Upper lobe of left lung (tissue), 6 donors: ENCODE measurements at regions not wholly inside any gene's neighbourhood (a gene's known extent, or its start where the extent isn't known, plus 50 kb on each side); places are given as distances from the start of the nearest gene placed in this dataset.

Source experiments
- ATAC-seq, 2 donors: fragments of 200-7000 bp; cut with Tn5 transposase; one replicate each; pipeline ENCODE4 v1.9.1; 2022; ENCODE audit warnings: mild to moderate bottlenecking in 2 of 2, moderate library complexity in 2 of 2; ENCODE audit not compliant: low FRiP score in 2 of 2
- DNase-seq, 2 donors: peaks; one replicate each; pipeline ENCODE4 v3.0.0-alpha.2; 2019 to 2020
- H3K27ac ChIP-seq, 4 donors: fragments of 200-600 bp; sonication (generic); one replicate each; pipeline ENCODE4 v1.5.1; 2016 to 2019
- H3K27me3 ChIP-seq, 4 donors: fragments of 200-600 bp; sonication (generic); one replicate each; pipeline ENCODE4 v1.5.1; 2017 to 2019
- H3K36me3 ChIP-seq, 4 donors: fragments of 200-600 bp; sonication (generic); one replicate each; pipeline ENCODE4 v1.5.1; 2016 to 2019
- H3K4me1 ChIP-seq, 4 donors: fragments of 200-600 bp; sonication (generic); one replicate each; pipeline ENCODE4 v1.5.1; 2018 to 2019
- H3K4me3 ChIP-seq, 4 donors: fragments of 200-600 bp; sonication (generic); one replicate each; pipeline ENCODE4 v1.5.1; 2017 to 2019; ENCODE audit warnings: mild to moderate bottlenecking in 2 of 4, moderate library complexity in 1 of 4
- H3K9me3 ChIP-seq, 4 donors: fragments of 200-600 bp; sonication (generic); one replicate each; pipeline ENCODE4 v1.5.1; 2018 to 2019
- CTCF ChIP-seq, 6 experiments: fragments of 450-650 bp in 4 of 6; fragments of 200-600 bp in 2 of 6; sonication (generic) in 2 of 6; IDR thresholded peaks; one replicate each; pipeline ENCODE4 v1.5.1; 2016 to 2019; ENCODE audit warnings: antibody characterized with exemption in 6 of 6
- EP300 ChIP-seq, 4 donors: sonication (generic); formaldehyde crosslinking; IDR thresholded peaks; one replicate each; pipeline ENCODE4 v1.5.1; 2017; ENCODE audit warnings: antibody characterized with exemption in 4 of 4, control low read depth in 2 of 4
- POLR2A ChIP-seq, 4 donors: fragments of 450-650 bp; IDR thresholded peaks; one replicate each; pipeline ENCODE4 v1.5.1; 2016 to 2017; ENCODE audit warnings: antibody characterized with exemption in 4 of 4, mild to moderate bottlenecking in 2 of 4
- POLR2AphosphoS5 ChIP-seq, 2 donors: sonication (generic); formaldehyde crosslinking; IDR thresholded peaks; one replicate each; pipeline ENCODE4 v1.5.1; 2017; ENCODE audit warnings: antibody characterized with exemption in 2 of 2
- WGBS, 2 donors: methylation state at CpG; one replicate each; pipeline ENCODE4 v1.1.5; 2017 to 2018; 5-methylcytosine and 5-hydroxymethylcytosine counted together
- donor health status: DM: no; HTN: no; CAD: no; lungs with moderate emphysema.
- donor health status: DM: no; HTN: yes; CAD: no; lungs with severe emphysema.

- TF ChIP-seq CTCF (IDR thresholded peaks at IDR 0.05) (no peak), EP300 (IDR thresholded peaks at IDR 0.05) (no peak), POLR2A (IDR thresholded peaks at IDR 0.05) (no peak), POLR2AphosphoS5 (IDR thresholded peaks at IDR 0.05) (no peak)
- 87 to 90% methylated on average over 5 of the region's 5 CpGs for WGBS, 2 donors
- peaks cover 0 to 6% (median 1%) of the 10 kb centered on the region in 4 donors for H3K4me1 ChIP-seq
- H3K4me3 ChIP-seq = no peak overlapping the region
- DNase-seq (no peak), ATAC-seq (no peak)
- H3K27me3 ChIP-seq = no peaks in the 10 kb centered on the region
- H3K27ac ChIP-seq = no peak overlapping the region
- no peaks in the 10 kb centered on the region for H3K36me3 ChIP-seq
- H3K9me3 ChIP-seq = no peaks in the 10 kb centered on the region
Observed at GRCh38 chr20:52532674-52533073, 341.1 kb upstream of the ZFP64 start.

- ATAC-seq = no peak
- Histone ChIP-seq H3K27ac (no peak overlapping the region), H3K4me3 (no peak overlapping the region), H3K27me3 (no peaks in the 10 kb centered on the region), H3K36me3 (no peaks in the 10 kb centered on the region), H3K9me3 (no peaks in the 10 kb centered on the region), H3K4me1 (peaks cover 0 to 6% (median 1%) of the 10 kb centered on the region in 4 donors)
- WGBS, 2 donors = 77 to 78% methylated on average over 1 of the region's 1 CpG
- no peak for TF ChIP-seq CTCF (IDR thresholded peaks at IDR 0.05)
- TF ChIP-seq EP300 (IDR thresholded peaks at IDR 0.05) = no peak
- no peak for TF ChIP-seq POLR2A (IDR thresholded peaks at IDR 0.05)
- no peak for TF ChIP-seq POLR2AphosphoS5 (IDR thresholded peaks at IDR 0.05)
- DNase-seq = no peak
Observed at GRCh38 chr20:52530571-52530970, 339.0 kb upstream of the ZFP64 start.

GRCh38 chr20:52529826-52530225, 338.2 kb upstream of the ZFP64 start:
- WGBS, 2 donors = 27 to 34% methylated on average over 7 of the region's 7 CpGs
- Histone ChIP-seq H3K36me3 (no peaks in the 10 kb centered on the region), H3K4me1 (peaks cover 0 to 6% (median 1%) of the 10 kb centered on the region in 4 donors), H3K4me3 (no peak overlapping the region), H3K27ac (no peak overlapping the region), H3K9me3 (no peaks in the 10 kb centered on the region), H3K27me3 (no peaks in the 10 kb centered on the region)
- ATAC-seq = no peak
- TF ChIP-seq CTCF (IDR thresholded peaks at IDR 0.05) = no peak
- no peak for TF ChIP-seq EP300 (IDR thresholded peaks at IDR 0.05)
- no peak for TF ChIP-seq POLR2A (IDR thresholded peaks at IDR 0.05)
- TF ChIP-seq POLR2AphosphoS5 (IDR thresholded peaks at IDR 0.05) = no peak
- no peak for DNase-seq

GRCh38 chr20:52524861-52525260, 333.3 kb upstream of the ZFP64 start:
- no peak for DNase-seq
- no peak for ATAC-seq
- Histone ChIP-seq H3K4me1 (peaks cover 0 to 6% (median 1%) of the 10 kb centered on the region in 4 donors), H3K27ac (no peak overlapping the region), H3K9me3 (peaks cover 0 to 3% (median 0%) of the 10 kb centered on the region in 4 donors), H3K4me3 (no peak overlapping the region), H3K27me3 (no peaks in the 10 kb centered on the region), H3K36me3 (no peaks in the 10 kb centered on the region)
- 56 to 98% methylated on average over 2 of the region's 2 CpGs for WGBS, 2 donors
- TF ChIP-seq EP300 (IDR thresholded peaks at IDR 0.05) (no peak), POLR2A (IDR thresholded peaks at IDR 0.05) (no peak), POLR2AphosphoS5 (IDR thresholded peaks at IDR 0.05) (no peak), CTCF (IDR thresholded peaks at IDR 0.05) (no peak)

- H3K27me3 ChIP-seq = no peaks in the 10 kb centered on the region
- no peak for ATAC-seq
- H3K4me3 ChIP-seq = no peak overlapping the region
- TF ChIP-seq POLR2AphosphoS5 (IDR thresholded peaks at IDR 0.05) (no peak), CTCF (IDR thresholded peaks at IDR 0.05) (no peak), POLR2A (IDR thresholded peaks at IDR 0.05) (no peak), EP300 (IDR thresholded peaks at IDR 0.05) (no peak)
- H3K9me3 ChIP-seq = peaks cover 0 to 3% (median 0%) of the 10 kb centered on the region in 4 donors
- DNase-seq = no peak
- 42 to 52% methylated on average over 3 of the region's 3 CpGs for WGBS, 2 donors
- H3K27ac ChIP-seq = no peak overlapping the region
- H3K4me1 ChIP-seq = no peaks in the 10 kb centered on the region
- H3K36me3 ChIP-seq = no peaks in the 10 kb centered on the region
Observed at GRCh38 chr20:52518735-52519134, 327.2 kb upstream of the ZFP64 start.
